ENCODE measurements at regions not wholly inside any gene's neighbourhood (a gene's known extent, or its start where the extent isn't known, plus 50 kb on each side); places are given as distances from the start of the nearest gene placed in this dataset.

GRCh38 chr5:54370982-54371381 is 60.6 kb upstream of the ARL15 start:
- Histone ChIP-seq H3K4me1 (ENCODE audit: control insufficient read depth, insufficient read depth, low read length) (peaks cover 6% of the 10 kb centered on the region), H3K27ac (ENCODE audit: low read length) (no peak overlapping the region), H3K9me3 (ENCODE audit: control insufficient read depth, low read depth, low read length) (no peaks in the 10 kb centered on the region), H3K4me3 (ENCODE audit: low read length) (no peak overlapping the region), H3K36me3 (ENCODE audit: control insufficient read depth, insufficient read depth, low read length) (no peaks in the 10 kb centered on the region), H3K27me3 (ENCODE audit: control insufficient read depth, insufficient read depth, low read length) (no peaks in the 10 kb centered on the region)
- no peak for DNase-seq

DNA sequence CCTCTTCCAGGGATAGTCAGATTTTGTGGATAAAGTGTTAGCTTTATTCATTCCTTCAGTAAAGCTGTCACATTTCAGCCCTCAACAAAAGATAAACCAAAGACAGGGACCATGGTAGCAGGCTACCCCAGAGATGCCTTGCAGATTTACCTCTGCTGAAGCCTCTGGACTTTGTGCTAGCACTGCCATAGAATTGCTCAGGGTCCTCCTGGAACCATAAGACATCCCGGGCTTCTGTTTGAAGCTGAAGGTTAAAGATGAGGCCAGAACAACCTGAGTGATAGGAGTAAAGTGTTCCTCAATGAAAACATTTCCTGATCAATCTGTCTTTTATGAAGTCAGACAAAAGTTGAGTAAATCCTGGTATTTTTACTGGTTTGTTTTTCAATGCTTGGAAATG is 57.5 kb upstream of the ARL15 start:
- Histone ChIP-seq H3K36me3 (ENCODE audit: control insufficient read depth, insufficient read depth, low read length) (no peaks in the 10 kb centered on the region), H3K4me3 (ENCODE audit: low read length) (no peak overlapping the region), H3K27me3 (ENCODE audit: control insufficient read depth, insufficient read depth, low read length) (no peaks in the 10 kb centered on the region), H3K9me3 (ENCODE audit: control insufficient read depth, low read depth, low read length) (no peaks in the 10 kb centered on the region), H3K4me1 (ENCODE audit: control insufficient read depth, insufficient read depth, low read length) (peaks cover 13% of the 10 kb centered on the region), H3K27ac (ENCODE audit: low read length) (peak overlapping the region; percentile 14)
- whole genome bisulfite sequencing (ENCODE audit: insufficient coverage, low lambda C conversion rate), result no CpG with 5 or more reads among the region's 1 CpG
- DNase-seq, result peak; percentile 27 to 63

DNA sequence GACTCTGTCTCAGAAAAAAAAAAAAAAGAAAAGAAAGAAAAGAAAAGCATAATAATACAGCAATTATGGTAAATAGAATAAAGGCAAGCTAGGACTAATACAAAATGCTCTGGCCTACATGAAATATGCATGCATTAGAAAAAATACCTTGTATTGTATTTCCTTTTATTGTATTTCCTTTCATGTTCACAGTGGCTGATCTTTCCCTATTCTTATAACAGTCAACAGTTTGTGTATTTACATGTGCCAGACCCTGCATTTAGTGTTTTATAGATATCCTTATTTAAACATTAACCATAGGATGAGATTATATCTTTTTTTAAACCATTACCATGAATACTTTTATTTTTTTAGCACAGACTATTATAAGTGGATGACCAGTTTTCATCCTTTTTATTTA is 56.3 kb upstream of the ARL15 start:
- Histone ChIP-seq H3K36me3 (ENCODE audit: control insufficient read depth, insufficient read depth, low read length) (no peaks in the 10 kb centered on the region), H3K9me3 (ENCODE audit: control insufficient read depth, low read depth, low read length) (no peaks in the 10 kb centered on the region), H3K27me3 (ENCODE audit: control insufficient read depth, insufficient read depth, low read length) (no peaks in the 10 kb centered on the region), H3K4me1 (ENCODE audit: control insufficient read depth, insufficient read depth, low read length) (peaks cover 20% of the 10 kb centered on the region), H3K27ac (ENCODE audit: low read length) (peak overlapping the region; percentile 13), H3K4me3 (ENCODE audit: low read length) (no peak overlapping the region)
- peak in 1 of 2 donors; percentile 44 for DNase-seq

DNA sequence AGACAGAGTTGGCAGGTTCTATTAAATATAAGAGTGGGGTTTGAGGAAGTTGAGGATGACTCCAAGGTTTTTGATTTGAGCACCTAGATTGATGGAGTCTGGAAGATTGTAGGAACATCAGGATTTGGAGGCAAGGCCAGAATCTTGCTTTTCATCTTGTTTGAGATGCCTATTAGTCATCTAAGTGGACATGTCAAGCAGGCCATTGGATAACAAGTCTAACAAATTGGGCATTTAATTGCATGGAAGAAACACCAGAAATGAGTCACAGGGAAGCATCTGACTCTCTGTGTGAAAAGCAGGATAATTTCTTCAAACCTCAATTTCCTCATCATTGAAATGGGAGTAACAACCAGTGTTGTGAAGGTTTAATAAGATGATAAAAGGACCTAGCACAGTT is 53.3 kb upstream of the ARL15 start:
- Histone ChIP-seq H3K9me3 (ENCODE audit: control insufficient read depth, low read depth, low read length) (no peaks in the 10 kb centered on the region), H3K36me3 (ENCODE audit: control insufficient read depth, insufficient read depth, low read length) (no peaks in the 10 kb centered on the region), H3K27me3 (ENCODE audit: control insufficient read depth, insufficient read depth, low read length) (no peaks in the 10 kb centered on the region), H3K4me3 (ENCODE audit: low read length) (no peak overlapping the region), H3K27ac (ENCODE audit: low read length) (no peak overlapping the region), H3K4me1 (ENCODE audit: control insufficient read depth, insufficient read depth, low read length) (peaks cover 39% of the 10 kb centered on the region)
- DNase-seq, result no peak

- H3K27ac ChIP-seq (ENCODE audit: low read length), result no peak overlapping the region
- no peaks in the 10 kb centered on the region for H3K27me3 ChIP-seq (ENCODE audit: control insufficient read depth, insufficient read depth, low read length)
- no peak overlapping the region for H3K4me3 ChIP-seq (ENCODE audit: low read length)
- H3K9me3 ChIP-seq (ENCODE audit: control insufficient read depth, low read depth, low read length), result no peaks in the 10 kb centered on the region
- peak in 1 of 2 donors; percentile 22 for DNase-seq
- no peaks in the 10 kb centered on the region for H3K36me3 ChIP-seq (ENCODE audit: control insufficient read depth, insufficient read depth, low read length)
- H3K4me1 ChIP-seq (ENCODE audit: control insufficient read depth, insufficient read depth, low read length), result peaks cover 35% of the 10 kb centered on the region
Observed at GRCh38 chr5:54362992-54363625, 52.7 kb upstream of the ARL15 start.

DNA sequence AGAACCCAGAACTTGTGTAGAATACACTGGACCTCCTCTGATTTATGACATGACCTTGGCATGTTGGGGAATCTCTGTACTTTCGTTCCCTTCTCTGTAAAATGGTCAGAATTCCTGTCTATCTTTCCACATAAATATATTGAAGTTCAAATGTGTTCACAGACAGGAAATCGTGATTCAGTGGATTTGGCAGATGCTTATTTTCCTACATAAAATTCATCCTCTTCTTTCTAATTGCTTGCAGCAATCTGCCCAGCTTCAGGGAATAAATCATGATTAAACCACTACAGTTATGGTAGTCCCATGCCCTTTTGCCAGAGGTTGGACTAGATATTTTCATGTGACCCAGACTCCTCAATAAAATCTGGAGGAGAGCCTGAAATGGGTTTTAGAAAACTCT is 52.1 kb upstream of the ARL15 start:
- no peak overlapping the region for H3K4me3 ChIP-seq (ENCODE audit: low read length)
- H3K27ac ChIP-seq (ENCODE audit: low read length), result peak overlapping the region; percentile 75
- H3K27me3 ChIP-seq (ENCODE audit: control insufficient read depth, insufficient read depth, low read length), result no peaks in the 10 kb centered on the region
- H3K36me3 ChIP-seq (ENCODE audit: control insufficient read depth, insufficient read depth, low read length), result no peaks in the 10 kb centered on the region
- no peak for DNase-seq
- no CpG with 5 or more reads among the region's 2 CpGs for WGBS (ENCODE audit: insufficient coverage, low lambda C conversion rate)
- peaks cover 35% of the 10 kb centered on the region for H3K4me1 ChIP-seq (ENCODE audit: control insufficient read depth, insufficient read depth, low read length)
- no peaks in the 10 kb centered on the region for H3K9me3 ChIP-seq (ENCODE audit: control insufficient read depth, low read depth, low read length)

GRCh38 chr5:54361691-54362411 is 51.5 kb upstream of the ARL15 start:
- Histone ChIP-seq H3K9me3 (ENCODE audit: control insufficient read depth, low read depth, low read length) (no peaks in the 10 kb centered on the region), H3K27ac (ENCODE audit: low read length) (peak overlapping the region; percentile 75), H3K27me3 (ENCODE audit: control insufficient read depth, insufficient read depth, low read length) (no peaks in the 10 kb centered on the region), H3K4me1 (ENCODE audit: control insufficient read depth, insufficient read depth, low read length) (peaks cover 33% of the 10 kb centered on the region), H3K4me3 (ENCODE audit: low read length) (no peak overlapping the region), H3K36me3 (ENCODE audit: control insufficient read depth, insufficient read depth, low read length) (no peaks in the 10 kb centered on the region)
- WGBS (ENCODE audit: insufficient coverage, low lambda C conversion rate), result no CpG with 5 or more reads among the region's 6 CpGs
- DNase-seq, result peak; percentile 29 to 75

- WGBS (ENCODE audit: insufficient coverage, low lambda C conversion rate), result no CpG with 5 or more reads among the region's 2 CpGs
- peak in 1 of 2 donors; percentile 30 for DNase-seq
- H3K27ac ChIP-seq (ENCODE audit: low read length), result peak overlapping the region; percentile 75
Observed at GRCh38 chr5:54360925-54361662, 50.7 kb upstream of the ARL15 start.

More at GRCh38 chr5:54360925-54361662, 50.7 kb upstream of the ARL15 start:
- no peaks in the 10 kb centered on the region for H3K9me3 ChIP-seq (ENCODE audit: control insufficient read depth, low read depth, low read length)
- H3K36me3 ChIP-seq (ENCODE audit: control insufficient read depth, insufficient read depth, low read length), result no peaks in the 10 kb centered on the region
- no peaks in the 10 kb centered on the region for H3K27me3 ChIP-seq (ENCODE audit: control insufficient read depth, insufficient read depth, low read length)
- peaks cover 33% of the 10 kb centered on the region for H3K4me1 ChIP-seq (ENCODE audit: control insufficient read depth, insufficient read depth, low read length)
- no peak overlapping the region for H3K4me3 ChIP-seq (ENCODE audit: low read length)

All from large intestine (tissue), 3 donors.